Smooth muscle cell (in vitro differentiated cells): ENCODE measurements at regions not wholly inside any gene's neighbourhood (a gene's known extent, or its start where the extent isn't known, plus 50 kb on each side); places are given as distances from the start of the nearest gene placed in this dataset.

ENCODE experiments used
- DNase-seq: peaks from one replicate; lab custom pipeline; 2025; ENCODE audit not compliant: unreplicated experiment; lab: John Stamatoyannopoulos, UW
- H2AFZ ChIP-seq: fragments of 200-600 bp; sonication (generic); 2 replicates; pipeline ENCODE4 v1.6.0; 2016; ENCODE audit warnings: antibody characterized with exemption, low read depth, mild to moderate bottlenecking
- H3F3A ChIP-seq: fragments of 200-600 bp; sonication (generic); 2 replicates; pipeline ENCODE4 v1.6.0; 2017; ENCODE audit warnings: antibody characterized with exemption, low read depth
- H3K27ac ChIP-seq: fragments of 200-600 bp; sonication (generic); 2 replicates; pipeline ENCODE4 v1.5.1; 2016; ENCODE audit warnings: low read depth, mild to moderate bottlenecking
- H3K27me3 ChIP-seq: fragments of 200-600 bp; sonication (generic); 2 replicates; pipeline ENCODE4 v1.6.1; 2016; ENCODE audit warnings: low read depth, mild to moderate bottlenecking
- H3K36me3 ChIP-seq: fragments of 200-600 bp; sonication (generic); 2 replicates; pipeline ENCODE4 v1.5.1; 2016; ENCODE audit warnings: low read depth
- H3K4me1 ChIP-seq: fragments of 200-600 bp; sonication (generic); 2 replicates; pipeline ENCODE4 v1.5.1; 2016; ENCODE audit warnings: low read depth
- H3K4me2 ChIP-seq: fragments of 200-600 bp; sonication (generic); 2 replicates; pipeline ENCODE4 v1.6.0; 2016; ENCODE audit warnings: mild to moderate bottlenecking
- H3K4me3 ChIP-seq: fragments of 200-600 bp; sonication (generic); 2 replicates; pipeline ENCODE4 v1.5.1; 2016; ENCODE audit warnings: mild to moderate bottlenecking
- H3K79me2 ChIP-seq: fragments of 200-600 bp; sonication (generic); 2 replicates; pipeline ENCODE4 v1.6.0; 2016; ENCODE audit warnings: low read depth, mild to moderate bottlenecking
- H3K9ac ChIP-seq: fragments of 200-600 bp; sonication (generic); 2 replicates; pipeline ENCODE4 v1.6.0; 2016; ENCODE audit warnings: low read depth
- H3K9me3 ChIP-seq: fragments of 200-600 bp; sonication (generic); replicated peaks from 2 replicates; pipeline ENCODE4 v1.5.1; 2016; ENCODE audit warnings: low read depth
- H4K20me1 ChIP-seq: fragments of 200-600 bp; sonication (generic); 2 replicates; pipeline ENCODE4 v1.6.0; 2016; ENCODE audit warnings: low read depth
- CTCF ChIP-seq: fragments of 200-600 bp; sonication (generic); IDR thresholded peaks from 2 replicates; pipeline ENCODE4 v1.5.1; 2017; ENCODE audit warnings: borderline replicate concordance, mild to moderate bottlenecking, antibody characterized with exemption; ENCODE audit not compliant: insufficient read depth, poor library complexity, severe bottlenecking
- WGBS: methylation state at CpG from one replicate; pipeline ENCODE4 v1.1.7; 2016; ENCODE audit warnings: low lambda C conversion rate; 5-methylcytosine and 5-hydroxymethylcytosine counted together

GRCh38 chr2:234243871-234244565 lies 193.5 kb downstream of the SPP2 start:
- Histone ChIP-seq H3F3A (peaks cover 3% of the 10 kb centered on the region), H3K4me3 (no peak overlapping the region), H3K27ac (peak overlapping the region; percentile 37), H3K79me2 (no peaks in the 10 kb centered on the region), H4K20me1 (no peaks in the 10 kb centered on the region), H3K36me3 (no peaks in the 10 kb centered on the region), H2AFZ (peak overlapping the region; percentile 75), H3K9me3 (no peaks in the 10 kb centered on the region), H3K27me3 (no peaks in the 10 kb centered on the region), H3K4me2 (peak overlapping the region; percentile 67), H3K9ac (no peak overlapping the region), H3K4me1 (peaks cover 31% of the 10 kb centered on the region)
- WGBS: 71% methylated on average over 2 of the region's 2 CpGs
- no peak for TF ChIP-seq CTCF
- DNase-seq: no peak

- peak overlapping the region; percentile 80 for H3K27ac ChIP-seq
- TF ChIP-seq CTCF: no peak
- H3K4me3 ChIP-seq: no peak overlapping the region
- H3K4me1 ChIP-seq: peaks cover 31% of the 10 kb centered on the region
- H3K9me3 ChIP-seq: no peaks in the 10 kb centered on the region
- no peak overlapping the region for H3K9ac ChIP-seq
- 86% methylated on average over 3 of the region's 3 CpGs for WGBS
- H3K4me2 ChIP-seq: peak overlapping the region; percentile 43
- peaks cover 3% of the 10 kb centered on the region for H3F3A ChIP-seq
- H3K27me3 ChIP-seq: no peaks in the 10 kb centered on the region
- H2AFZ ChIP-seq: no peak overlapping the region
- no peaks in the 10 kb centered on the region for H3K79me2 ChIP-seq
- H3K36me3 ChIP-seq: no peaks in the 10 kb centered on the region
- DNase-seq: no peak
- no peaks in the 10 kb centered on the region for H4K20me1 ChIP-seq
Observed at GRCh38 chr2:234242459-234242836, 191.9 kb downstream of the SPP2 start.

GRCh38 chr2:234241656-234242458 lies 191.4 kb downstream of the SPP2 start:
- no peaks in the 10 kb centered on the region for H3K79me2 ChIP-seq
- H3K4me1 ChIP-seq: peaks cover 31% of the 10 kb centered on the region
- peak overlapping the region; percentile 80 for H3K27ac ChIP-seq
- H3K9ac ChIP-seq: peak overlapping the region; percentile 56
- no peaks in the 10 kb centered on the region for H3K27me3 ChIP-seq
- DNase-seq: no peak
- no peak for TF ChIP-seq CTCF
- H3K4me2 ChIP-seq: peak overlapping the region; percentile 43
- peaks cover 3% of the 10 kb centered on the region for H3F3A ChIP-seq
- H3K4me3 ChIP-seq: no peak overlapping the region
- WGBS: 62% methylated on average over 13 of the region's 13 CpGs
- H2AFZ ChIP-seq: no peak overlapping the region
- H3K9me3 ChIP-seq: no peaks in the 10 kb centered on the region
- no peaks in the 10 kb centered on the region for H3K36me3 ChIP-seq
- H4K20me1 ChIP-seq: no peaks in the 10 kb centered on the region
